GM18505 (cell line): ENCODE measurements at regions not wholly inside any gene's neighbourhood (a gene's known extent, or its start where the extent isn't known, plus 50 kb on each side); places are given as distances from the start of the nearest gene placed in this dataset.

ENCODE experiments used
- ATAC-seq: cut with Tn5 transposase; IDR thresholded peaks from one replicate; pipeline ENCODE4 v1.9.1; 2021; ENCODE audit not compliant: unreplicated experiment
- POLR2A ChIP-seq: IDR thresholded peaks from 4 replicates; pipeline ENCODE4 v1.6.1; 2011; ENCODE audit warnings: borderline replicate concordance; ENCODE audit not compliant: insufficient read depth, insufficient read length; ENCODE audit errors: extremely low read depth

GRCh38 chr2:120798567-120799247 lies 63.0 kb downstream of the GLI2 start:
- TF ChIP-seq POLR2A: no peak
- ATAC-seq: no peak

- ATAC-seq: no peak
- no peak for TF ChIP-seq POLR2A
These were observed 66.5 kb downstream of the GLI2 start for GRCh38 chr2:120802158-120802557.

- TF ChIP-seq POLR2A: no peak
- no peak for ATAC-seq
These were observed 67.3 kb downstream of the GLI2 start for GRCh38 chr2:120802867-120803484.

- TF ChIP-seq POLR2A: no peak
- no peak for ATAC-seq
These were observed 68.2 kb downstream of the GLI2 start for GRCh38 chr2:120803764-120804335.

- no peak for ATAC-seq
These were observed 68.8 kb downstream of the GLI2 start for GRCh38 chr2:120804459-120804858.

GRCh38 chr2:120805011-120805410 lies 69.3 kb downstream of the GLI2 start:
- no peak for TF ChIP-seq POLR2A
- no peak for ATAC-seq

More at GRCh38 chr2:120804459-120804858, 68.8 kb downstream of the GLI2 start:
- TF ChIP-seq POLR2A: no peak

- no peak for ATAC-seq
- no peak for TF ChIP-seq POLR2A
These were observed 69.9 kb downstream of the GLI2 start for GRCh38 chr2:120805602-120806001.

GRCh38 chr2:120807751-120808150 lies 72.1 kb downstream of the GLI2 start:
- ATAC-seq: no peak
- TF ChIP-seq POLR2A: no peak

- TF ChIP-seq POLR2A: no peak
- ATAC-seq: no peak
These were observed 73.5 kb downstream of the GLI2 start for GRCh38 chr2:120809151-120809550.

- no peak for ATAC-seq
- no peak for TF ChIP-seq POLR2A
These were observed 74.2 kb downstream of the GLI2 start for GRCh38 chr2:120809609-120810440.

GRCh38 chr2:120810639-120811038 lies 75.0 kb downstream of the GLI2 start:
- no peak for ATAC-seq
- no peak for TF ChIP-seq POLR2A

GRCh38 chr2:120812866-120813265 lies 77.2 kb downstream of the GLI2 start:
- no peak for TF ChIP-seq POLR2A
- ATAC-seq: no peak

GRCh38 chr2:120814352-120814751 lies 78.7 kb downstream of the GLI2 start:
- ATAC-seq: no peak

More at GRCh38 chr2:120814352-120814751, 78.7 kb downstream of the GLI2 start:
- no peak for TF ChIP-seq POLR2A
